Mesenchymal stem cell (in vitro differentiated cells and primary cell): ENCODE measurements at regions not wholly inside any gene's neighbourhood (a gene's known extent, or its start where the extent isn't known, plus 50 kb on each side); places are given as distances from the start of the nearest gene placed in this dataset.

Experiments
- DNase-seq: peaks from one replicate; pipeline ENCODE4 v3.0.0-alpha.2; 2013
- H2AFZ ChIP-seq: one replicate; pipeline ENCODE4 v1.6.1; 2013; ENCODE audit warnings: low read depth, mild to moderate bottlenecking, control low read depth, inconsistent platforms, low read length, moderate library complexity
- H2AK5ac ChIP-seq: 2 replicates; pipeline ENCODE4 v1.6.1; 2013; ENCODE audit warnings: low read length, moderate library complexity, mild to moderate bottlenecking, inconsistent platforms; ENCODE audit not compliant: severe bottlenecking
- H2BK120ac ChIP-seq: one replicate; pipeline ENCODE4 v1.6.1; 2013; ENCODE audit warnings: low read depth, mild to moderate bottlenecking, inconsistent platforms, low read length, moderate library complexity
- H2BK12ac ChIP-seq, 2 experiments: one replicate each; pipeline ENCODE4 v1.6.1; 2013; ENCODE audit warnings: inconsistent platforms in 2 of 2, low read length in 2 of 2, mild to moderate bottlenecking in 2 of 2, moderate library complexity in 2 of 2, control low read depth in 1 of 2
- H2BK15ac ChIP-seq: one replicate; pipeline ENCODE4 v1.6.1; 2013; ENCODE audit warnings: mild to moderate bottlenecking, low read depth, inconsistent platforms; ENCODE audit not compliant: poor library complexity, severe bottlenecking
- H2BK5ac ChIP-seq: 2 replicates; pipeline ENCODE4 v1.6.1; 2013; ENCODE audit warnings: low read depth, mild to moderate bottlenecking, low read length, control low read depth, inconsistent platforms; ENCODE audit not compliant: poor library complexity, severe bottlenecking
- H3K14ac ChIP-seq, 2 experiments: one replicate each; pipeline ENCODE4 v1.6.1; 2013; ENCODE audit warnings: inconsistent platforms in 2 of 2, low read length in 2 of 2, control low read depth in 1 of 2, mild to moderate bottlenecking in 1 of 2, moderate library complexity in 1 of 2
- H3K18ac ChIP-seq, 2 experiments: one replicate each; pipeline ENCODE4 v1.6.1; 2013; ENCODE audit warnings: inconsistent platforms in 2 of 2, low read length in 2 of 2, control low read depth in 1 of 2, low read depth in 1 of 2, mild to moderate bottlenecking in 1 of 2
- H3K23ac ChIP-seq, 2 experiments: one replicate each; pipeline ENCODE4 v1.6.1; 2013; ENCODE audit warnings: inconsistent platforms in 2 of 2, low read length in 2 of 2, mild to moderate bottlenecking in 2 of 2, moderate library complexity in 2 of 2, control low read depth in 1 of 2
- H3K27ac ChIP-seq: 2 replicates; pipeline ENCODE4 v1.5.1; 2013; ENCODE audit warnings: mild to moderate bottlenecking, moderate library complexity, low read length, control low read depth, inconsistent platforms; ENCODE audit not compliant: poor library complexity, severe bottlenecking
- H3K27me3 ChIP-seq, 2 experiments: 2 replicates each; pipeline versions ENCODE4 v1.6.1 to v1.7.0; 2013; ENCODE audit warnings: low read length in 2 of 2, mild to moderate bottlenecking in 2 of 2, moderate library complexity in 2 of 2, control low read depth in 1 of 2, inconsistent platforms in 1 of 2; ENCODE audit not compliant: control insufficient read depth in 1 of 2, insufficient read depth in 1 of 2
- H3K36me3 ChIP-seq, 2 experiments: 2 replicates each; pipeline versions ENCODE4 v1.6.1 to v1.7.0; 2013; ENCODE audit warnings: low read length in 2 of 2, control low read depth in 1 of 2, inconsistent platforms in 1 of 2, low read depth in 1 of 2, mild to moderate bottlenecking in 1 of 2; ENCODE audit not compliant: insufficient read depth in 2 of 2, control insufficient read depth in 1 of 2
- H3K4ac ChIP-seq, 2 experiments: one replicate each; pipeline ENCODE4 v1.6.1; 2013; ENCODE audit warnings: inconsistent platforms in 2 of 2, low read length in 2 of 2, mild to moderate bottlenecking in 2 of 2, moderate library complexity in 2 of 2, control low read depth in 1 of 2, low read depth in 1 of 2
- H3K4me1 ChIP-seq: 2 replicates; pipeline ENCODE4 v1.6.1; 2013; ENCODE audit warnings: low read depth, low read length, control low read depth; ENCODE audit not compliant: control insufficient read depth, insufficient read depth
- H3K4me2 ChIP-seq: 2 replicates; pipeline ENCODE4 v1.6.1; 2013; ENCODE audit warnings: low read length, mild to moderate bottlenecking, inconsistent platforms; ENCODE audit not compliant: poor library complexity, severe bottlenecking
- H3K4me3 ChIP-seq, 2 experiments: 2 replicates each; pipeline versions ENCODE4 v1.5.1 to v1.7.0; 2013; ENCODE audit warnings: low read length in 2 of 2, mild to moderate bottlenecking in 2 of 2, control low read depth in 1 of 2, low read depth in 1 of 2; ENCODE audit not compliant: insufficient read depth in 1 of 2
- H3K79me1 ChIP-seq: replicated peaks from 2 replicates; pipeline ENCODE4 v1.6.1; 2013; ENCODE audit warnings: mild to moderate bottlenecking, control low read depth, low read length, inconsistent platforms; ENCODE audit not compliant: poor library complexity, severe bottlenecking
- H3K9ac ChIP-seq: 2 replicates; pipeline ENCODE4 v1.7.0; 2013; ENCODE audit warnings: mild to moderate bottlenecking, low read length, moderate library complexity
- H3K9me3 ChIP-seq: 2 replicates; pipeline ENCODE4 v1.7.0; 2013; ENCODE audit warnings: mild to moderate bottlenecking, low read length; ENCODE audit not compliant: control insufficient read depth
- H4K8ac ChIP-seq: one replicate; pipeline ENCODE4 v1.6.1; 2013; ENCODE audit warnings: inconsistent platforms, mild to moderate bottlenecking, low read length, moderate library complexity
- H4K91ac ChIP-seq: one replicate; pipeline ENCODE4 v1.6.1; 2013; ENCODE audit warnings: mild to moderate bottlenecking, low read length, inconsistent platforms
- WGBS: methylation state at CpG from one replicate; pipeline ENCODE4 v1.1.7; 2013; ENCODE audit warnings: mixed read lengths; 5-methylcytosine and 5-hydroxymethylcytosine counted together

DNA sequence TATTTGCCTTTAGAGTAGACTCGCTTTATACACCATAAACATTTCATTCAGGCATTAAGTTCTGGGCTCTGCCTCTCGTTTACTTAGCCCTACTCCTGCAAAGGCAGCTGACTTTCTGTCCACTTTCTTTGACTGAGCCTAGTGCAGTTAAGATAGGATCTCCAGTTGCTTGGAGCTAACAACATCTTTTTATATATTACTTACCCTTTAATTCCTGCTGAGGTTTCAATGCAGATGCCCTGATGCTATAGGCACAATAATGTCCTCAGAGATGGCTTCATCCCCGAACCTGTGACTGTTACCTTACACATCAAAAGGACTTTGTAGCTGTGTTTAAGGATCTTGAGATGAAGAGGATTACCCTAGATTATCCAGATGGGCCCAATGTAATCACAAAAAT is 505.8 kb upstream of the TNP1 start:
- no peak overlapping the region for H4K8ac ChIP-seq

DNA sequence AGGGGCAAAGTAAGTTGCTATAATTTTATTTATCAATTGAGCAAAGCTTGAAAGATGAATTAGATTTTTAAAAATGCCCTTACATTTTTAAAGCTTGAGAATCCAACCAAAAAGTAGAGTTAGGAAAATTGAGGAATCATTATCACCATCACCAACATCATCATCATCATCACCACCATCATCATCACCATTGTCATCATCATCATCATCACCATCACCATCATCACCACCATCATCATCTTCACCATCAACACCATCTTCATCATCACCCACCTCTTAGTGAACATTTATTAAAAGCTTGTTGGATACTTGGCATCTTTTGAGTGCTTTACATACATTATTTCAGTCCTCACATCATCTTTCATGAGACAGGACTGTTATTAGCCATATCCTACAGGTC is 504.4 kb upstream of the TNP1 start:
- Histone ChIP-seq H3K4me2 (no peak overlapping the region), H3K79me1 (no peaks in the 10 kb centered on the region)

More for the DNA sequence above, 505.8 kb upstream of the TNP1 start:
- Histone ChIP-seq H3K4me2 (no peak overlapping the region), H3K4me3 (no peak overlapping the region), H3K9me3 (no peaks in the 10 kb centered on the region), H3K36me3 (no peaks in the 10 kb centered on the region), H3K27ac (peak overlapping the region; percentile 79), H3K23ac (no peak overlapping the region), H2AK5ac (peak overlapping the region; percentile 57), H2BK5ac (no peak overlapping the region), H2AFZ (no peak overlapping the region), H3K4ac (no peak overlapping the region), H3K14ac (no peak overlapping the region), H3K79me1 (no peaks in the 10 kb centered on the region), H3K9ac (no peak overlapping the region), H2BK12ac (no peak overlapping the region), H3K18ac (no peak overlapping the region), H2BK15ac (no peak overlapping the region), H4K91ac (no peak overlapping the region), H2BK120ac (no peak overlapping the region), H3K4me1 (peaks cover 10% of the 10 kb centered on the region), H3K27me3 (no peaks in the 10 kb centered on the region)
- DNase-seq, result no peak
- 96% methylated on average over 2 of the region's 3 CpGs for WGBS

DNA sequence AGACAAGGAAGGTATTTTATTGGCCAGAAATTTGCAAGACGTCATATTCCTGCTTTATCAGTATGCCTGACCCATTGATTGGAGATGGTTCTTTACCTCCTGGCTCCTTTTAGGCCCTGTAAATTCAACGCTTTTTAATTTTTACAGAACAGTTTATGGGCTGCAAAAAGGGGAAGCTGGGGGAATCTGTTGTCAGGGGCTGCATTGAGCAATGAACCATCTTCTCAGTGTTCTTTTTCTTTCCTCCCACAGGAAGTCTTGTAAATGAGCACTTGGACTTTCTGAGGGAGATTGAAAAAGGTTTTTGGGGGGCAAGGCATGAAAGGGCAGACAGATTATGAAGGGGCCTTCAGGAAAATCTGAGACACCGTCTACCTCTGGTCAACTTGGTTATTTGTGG is 503.6 kb upstream of the TNP1 start:
- WGBS, result 100% methylated on average over 3 of the region's 3 CpGs
- no peak overlapping the region for H3K27ac ChIP-seq
- no peak overlapping the region for H3K4ac ChIP-seq
- DNase-seq, result no peak
- no peak overlapping the region for H2BK15ac ChIP-seq
- H3K4me3 ChIP-seq, result no peak overlapping the region
- H3K4me1 ChIP-seq, result peaks cover 9% of the 10 kb centered on the region
- H3K9ac ChIP-seq, result no peak overlapping the region
- H4K8ac ChIP-seq, result no peak overlapping the region
- no peak overlapping the region for H2BK120ac ChIP-seq
- H2AFZ ChIP-seq, result no peak overlapping the region
- no peaks in the 10 kb centered on the region for H3K9me3 ChIP-seq
- no peak overlapping the region for H3K23ac ChIP-seq
- H3K14ac ChIP-seq, result no peak overlapping the region
- H2AK5ac ChIP-seq, result no peak overlapping the region
- H3K18ac ChIP-seq, result no peak overlapping the region
- no peaks in the 10 kb centered on the region for H3K36me3 ChIP-seq
- no peaks in the 10 kb centered on the region for H3K27me3 ChIP-seq
- no peak overlapping the region for H2BK12ac ChIP-seq
- no peak overlapping the region for H3K4me2 ChIP-seq
- no peak overlapping the region for H2BK5ac ChIP-seq
- H3K79me1 ChIP-seq, result no peaks in the 10 kb centered on the region
- no peak overlapping the region for H4K91ac ChIP-seq

More for the DNA sequence above, 504.4 kb upstream of the TNP1 start:
- no peak for DNase-seq
- Histone ChIP-seq H3K4ac (no peak overlapping the region), H3K27ac (no peak overlapping the region), H3K18ac (no peak overlapping the region), H4K8ac (no peak overlapping the region), H4K91ac (no peak overlapping the region), H3K14ac (no peak overlapping the region), H3K4me1 (peaks cover 9% of the 10 kb centered on the region), H2BK15ac (no peak overlapping the region), H2AFZ (no peak overlapping the region), H3K36me3 (no peaks in the 10 kb centered on the region), H3K9me3 (no peaks in the 10 kb centered on the region), H3K23ac (no peak overlapping the region), H2AK5ac (no peak overlapping the region), H3K4me3 (no peak overlapping the region), H3K27me3 (no peaks in the 10 kb centered on the region), H2BK5ac (no peak overlapping the region), H2BK12ac (no peak overlapping the region), H3K9ac (no peak overlapping the region), H2BK120ac (no peak overlapping the region)

DNA sequence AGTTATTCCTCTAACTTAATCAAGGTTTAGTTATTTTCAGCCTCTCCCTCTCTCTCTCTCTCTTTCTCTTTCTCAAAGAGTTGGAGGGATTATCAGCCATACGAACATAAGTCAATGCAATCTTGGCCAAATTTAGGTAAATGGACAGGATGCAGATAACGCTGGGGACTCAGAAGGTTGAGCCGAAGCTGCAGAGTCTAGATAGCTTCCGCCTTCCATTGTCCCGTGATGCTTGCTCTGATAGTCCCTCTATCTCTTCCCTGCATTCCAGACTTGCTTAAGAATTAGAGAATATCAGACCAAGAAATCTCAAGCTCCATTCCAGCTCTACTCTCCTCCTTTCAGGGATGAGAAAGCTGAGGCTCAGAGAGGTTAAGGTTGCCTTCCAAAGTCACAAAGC is 502.8 kb upstream of the TNP1 start:
- Histone ChIP-seq H3K36me3 (no peaks in the 10 kb centered on the region), H2AK5ac (no peak overlapping the region), H2AFZ (no peak overlapping the region), H4K91ac (no peak overlapping the region), H2BK15ac (no peak overlapping the region), H2BK12ac (no peak overlapping the region), H3K14ac (no peak overlapping the region), H3K27ac (no peak overlapping the region), H3K4me1 (peaks cover 4% of the 10 kb centered on the region), H3K9ac (no peak overlapping the region), H3K9me3 (no peaks in the 10 kb centered on the region), H2BK120ac (no peak overlapping the region), H3K4me2 (no peak overlapping the region), H3K23ac (no peak overlapping the region), H3K79me1 (no peaks in the 10 kb centered on the region), H3K18ac (no peak overlapping the region), H3K27me3 (no peaks in the 10 kb centered on the region), H3K4ac (no peak overlapping the region), H4K8ac (no peak overlapping the region), H2BK5ac (no peak overlapping the region), H3K4me3 (no peak overlapping the region)
- WGBS, result 93% methylated on average over 5 of the region's 5 CpGs
- no peak for DNase-seq
